Brain microvascular endothelial cell (primary cell): ENCODE measurements at regions not wholly inside any gene's neighbourhood (a gene's known extent, or its start where the extent isn't known, plus 50 kb on each side); places are given as distances from the start of the nearest gene placed in this dataset.
"Not testable (repeated sequence)": the region's sequence is repeated elsewhere in the genome, so short reads cannot be mapped to it uniquely, and the experiment has no call there.

Source experiments
- DNase-seq: peaks from one replicate; pipeline ENCODE4 v3.0.0-alpha.2; 2020
- H3K27ac ChIP-seq: fragments of 250-450 bp; sonication (Bioruptor Pico); 2 replicates; pipeline ENCODE4 v1.5.1; 2020; ENCODE audit warnings: mild to moderate bottlenecking, moderate library complexity
- H3K27me3 ChIP-seq: fragments of 250-450 bp; sonication (Bioruptor Pico); replicated peaks from 2 replicates; pipeline ENCODE4 v1.5.1; 2020; ENCODE audit warnings: mild to moderate bottlenecking
- H3K36me3 ChIP-seq: fragments of 250-450 bp; sonication (Bioruptor Pico); replicated peaks from 2 replicates; pipeline ENCODE4 v1.5.1; 2020; ENCODE audit warnings: mild to moderate bottlenecking
- H3K4me3 ChIP-seq: 2 replicates; pipeline ENCODE4 v1.5.1; 2011; ENCODE audit warnings: low read depth, mild to moderate bottlenecking, control low read depth, low read length, moderate library complexity
- in situ Hi-C: cut with HindIII; loops from 2 replicates; pipeline ENCODE4 v1.10.0; 2017; ENCODE audit warnings: low sequenced_read_pairs, low pct_ligation_motif_present
- TF ChIP-seq, protein P1 (sequence below): IDR thresholded peaks from 2 replicates; pipeline ENCODE4 v1.5.1; 2011; ENCODE audit warnings: low read depth, mild to moderate bottlenecking, moderate library complexity, low read length, control low read depth, inconsistent platforms; ENCODE audit errors: missing control alignments

DNA sequence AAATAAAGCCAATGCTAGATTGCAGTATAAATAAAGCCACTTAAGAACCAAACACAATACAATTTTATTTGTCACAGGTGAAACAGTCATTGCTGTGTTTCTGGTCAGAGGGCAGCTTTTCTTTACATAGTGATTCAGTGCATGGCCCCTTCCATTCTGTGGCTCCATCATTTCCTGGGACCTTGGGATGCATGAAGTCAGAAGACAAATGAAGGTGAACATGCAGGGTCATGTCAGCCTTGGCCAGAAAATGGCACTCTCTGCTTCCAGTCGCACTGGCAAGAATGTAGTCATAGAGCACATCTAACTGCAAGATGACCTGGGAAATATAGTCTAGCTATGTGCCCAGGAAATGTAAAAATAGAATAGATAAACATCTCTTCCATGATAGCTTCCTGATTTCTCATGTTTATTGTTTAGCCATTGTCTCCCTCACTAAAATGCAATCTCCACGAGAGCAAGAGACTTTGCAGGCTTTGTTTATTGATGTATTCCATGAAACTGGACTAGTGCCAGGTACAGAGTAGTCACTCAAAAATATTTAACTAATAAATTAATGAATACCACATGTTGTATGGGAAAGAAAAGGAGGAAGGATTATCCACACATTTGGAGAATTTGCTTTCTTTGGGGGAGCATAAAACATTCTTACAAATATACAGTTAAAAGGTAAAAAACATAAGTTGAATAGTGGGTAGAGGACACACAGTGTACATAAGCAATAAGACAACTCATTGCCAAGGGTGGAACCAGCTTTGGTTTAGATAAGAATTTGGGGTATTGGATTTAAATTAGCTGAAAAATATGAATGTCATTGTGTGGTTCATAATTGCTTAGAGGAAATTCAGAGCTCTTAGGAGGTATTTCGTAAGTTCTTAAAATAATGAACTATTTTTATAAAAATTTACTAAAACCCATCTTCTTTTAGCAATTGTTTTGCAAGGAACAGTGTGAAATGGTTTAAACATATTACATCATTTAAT lies 343.8 kb downstream of the PID1 start:
- TF ChIP-seq, protein P1, sequence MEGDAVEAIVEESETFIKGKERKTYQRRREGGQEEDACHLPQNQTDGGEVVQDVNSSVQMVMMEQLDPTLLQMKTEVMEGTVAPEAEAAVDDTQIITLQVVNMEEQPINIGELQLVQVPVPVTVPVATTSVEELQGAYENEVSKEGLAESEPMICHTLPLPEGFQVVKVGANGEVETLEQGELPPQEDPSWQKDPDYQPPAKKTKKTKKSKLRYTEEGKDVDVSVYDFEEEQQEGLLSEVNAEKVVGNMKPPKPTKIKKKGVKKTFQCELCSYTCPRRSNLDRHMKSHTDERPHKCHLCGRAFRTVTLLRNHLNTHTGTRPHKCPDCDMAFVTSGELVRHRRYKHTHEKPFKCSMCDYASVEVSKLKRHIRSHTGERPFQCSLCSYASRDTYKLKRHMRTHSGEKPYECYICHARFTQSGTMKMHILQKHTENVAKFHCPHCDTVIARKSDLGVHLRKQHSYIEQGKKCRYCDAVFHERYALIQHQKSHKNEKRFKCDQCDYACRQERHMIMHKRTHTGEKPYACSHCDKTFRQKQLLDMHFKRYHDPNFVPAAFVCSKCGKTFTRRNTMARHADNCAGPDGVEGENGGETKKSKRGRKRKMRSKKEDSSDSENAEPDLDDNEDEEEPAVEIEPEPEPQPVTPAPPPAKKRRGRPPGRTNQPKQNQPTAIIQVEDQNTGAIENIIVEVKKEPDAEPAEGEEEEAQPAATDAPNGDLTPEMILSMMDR: no peak
- Histone ChIP-seq H3K4me3 (no peak overlapping the region), H3K27me3 (no peaks in the 10 kb centered on the region), H3K27ac (no peak overlapping the region), H3K36me3 (no peaks in the 10 kb centered on the region)
- in situ Hi-C loops: no loop called here
- DNase-seq: no peak

DNA sequence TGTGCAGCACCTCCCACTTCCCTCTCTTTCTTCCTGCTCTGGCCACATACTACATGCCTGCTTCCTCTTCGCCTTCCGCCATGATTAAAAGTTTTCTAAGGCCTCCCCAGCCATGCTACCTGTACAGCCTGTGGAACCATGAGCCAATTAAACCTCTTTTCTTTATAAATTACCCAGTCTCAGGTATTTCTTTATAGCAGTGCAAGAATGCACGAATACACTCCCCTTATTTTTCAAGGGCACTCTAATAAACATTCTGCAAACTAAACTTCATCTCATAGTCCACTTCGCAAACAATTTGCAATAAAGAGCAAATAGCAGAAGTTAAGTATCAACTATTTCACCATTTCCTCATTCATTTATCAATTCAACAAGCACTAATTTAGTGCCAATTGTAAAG lies 351.3 kb downstream of the PID1 start:
- TF ChIP-seq, protein P1: no peak
- DNase-seq: no peak
- in situ Hi-C loops: no loop called here

DNA sequence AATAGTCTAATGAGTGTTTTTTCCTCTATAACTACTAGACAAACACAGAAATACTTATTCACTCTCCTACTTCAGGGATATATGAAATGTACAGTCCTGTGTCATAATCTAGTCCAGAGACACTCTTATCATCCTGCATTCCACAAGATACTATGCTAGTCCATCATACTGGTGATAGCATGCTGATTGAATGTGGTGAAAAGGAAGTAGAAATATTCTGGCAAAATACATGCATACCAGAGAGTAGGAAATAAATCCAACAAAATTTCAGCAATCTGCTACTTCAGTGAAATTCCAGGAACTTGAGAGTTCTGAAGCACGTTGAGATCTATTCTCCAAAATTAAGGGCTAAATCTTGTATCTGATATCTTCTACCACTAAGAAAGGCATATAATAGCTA lies 353.9 kb downstream of the PID1 start:
- H3K27me3 ChIP-seq: no peaks in the 10 kb centered on the region
- in situ Hi-C loops: no loop called here
- peak; percentile 59 for DNase-seq
- no peak overlapping the region for H3K27ac ChIP-seq
- no peaks in the 10 kb centered on the region for H3K36me3 ChIP-seq
- TF ChIP-seq, protein P1: no peak
- H3K4me3 ChIP-seq: no peak overlapping the region

More for the DNA sequence above, 351.3 kb downstream of the PID1 start:
- Histone ChIP-seq H3K27me3 (no peaks in the 10 kb centered on the region), H3K27ac (no peak overlapping the region), H3K4me3 (no peak overlapping the region), H3K36me3 (no peaks in the 10 kb centered on the region)

DNA sequence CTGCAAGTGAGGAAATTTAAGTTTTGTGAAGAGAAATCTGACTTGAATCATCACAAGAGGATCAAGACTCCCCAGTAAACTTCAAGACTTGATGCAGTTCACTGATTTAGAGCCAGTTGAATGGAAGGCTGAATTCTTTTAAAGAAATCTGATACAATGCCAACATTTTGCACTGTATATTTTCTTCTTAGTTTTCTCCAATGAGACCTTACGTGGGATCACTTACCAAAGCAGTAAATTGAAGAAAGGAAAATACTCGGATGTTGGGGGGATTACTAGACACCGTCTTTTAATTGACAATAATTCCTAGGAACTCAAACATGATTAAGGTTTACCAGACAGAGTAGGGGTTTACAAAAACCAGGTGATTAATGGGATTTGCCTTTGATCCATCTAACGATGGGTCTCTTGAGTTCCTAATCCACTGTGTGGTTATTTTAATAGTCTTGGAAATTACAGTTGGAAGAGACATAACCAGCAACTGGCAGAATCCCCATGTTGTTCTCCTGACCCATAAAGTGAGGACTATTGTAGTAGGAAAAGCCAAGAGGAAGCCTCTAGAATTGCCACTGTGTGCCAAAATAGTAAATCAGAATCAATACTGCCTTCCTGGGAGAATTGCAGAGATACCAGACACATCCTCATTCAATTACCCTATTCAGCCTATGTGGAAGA lies 354.5 kb downstream of the PID1 start:
- DNase-seq: no peak
- in situ Hi-C loops: no loop called here
- TF ChIP-seq, protein P1: no peak
- H3K36me3 ChIP-seq: no peaks in the 10 kb centered on the region
- no peaks in the 10 kb centered on the region for H3K27me3 ChIP-seq
- no peak overlapping the region for H3K4me3 ChIP-seq
- H3K27ac ChIP-seq: no peak overlapping the region

DNA sequence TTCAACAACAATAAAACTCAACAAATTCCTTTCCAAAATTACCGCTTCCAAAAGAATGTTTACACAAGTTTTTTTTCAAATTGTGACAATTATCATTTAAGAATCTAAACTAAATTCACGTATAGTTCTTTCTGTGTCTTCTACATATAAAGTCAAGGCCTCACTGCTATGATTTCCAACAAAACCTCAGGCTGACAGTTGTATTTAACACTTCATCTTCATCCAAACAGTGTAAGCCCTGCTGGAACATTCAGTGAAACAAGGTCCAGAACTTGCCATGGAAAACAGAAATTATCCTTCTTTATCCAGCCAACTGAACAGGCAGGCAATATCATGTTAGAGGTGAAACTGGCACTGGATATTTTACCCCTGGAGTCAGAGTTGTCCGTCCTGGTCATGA lies 357.9 kb downstream of the PID1 start:
- no peak overlapping the region for H3K4me3 ChIP-seq
- no peaks in the 10 kb centered on the region for H3K36me3 ChIP-seq
- H3K27ac ChIP-seq: no peak overlapping the region
- TF ChIP-seq, protein P1: no peak
- no peaks in the 10 kb centered on the region for H3K27me3 ChIP-seq
- in situ Hi-C loops: no loop called here
- DNase-seq: no peak

DNA sequence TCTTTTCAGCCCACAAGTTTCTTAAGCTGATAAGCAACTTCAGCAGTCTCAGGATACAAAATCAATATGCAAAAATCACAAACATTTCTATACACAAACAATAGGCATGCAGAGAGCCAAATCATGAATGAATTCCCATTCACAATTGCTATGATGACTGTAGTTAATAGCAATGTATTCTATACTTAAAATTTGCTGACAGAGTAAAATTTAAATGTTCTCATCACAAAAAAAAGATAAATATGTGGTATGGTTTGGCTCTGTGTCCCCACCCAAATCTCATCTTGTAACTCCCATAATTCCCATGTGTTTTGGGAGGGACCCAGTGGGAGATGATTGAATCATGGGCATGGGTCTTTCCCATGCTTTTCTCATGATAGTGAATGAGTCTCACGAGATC lies 360.2 kb downstream of the PID1 start:
- DNase-seq, H3K27me3 ChIP-seq, H3K27ac ChIP-seq, in situ Hi-C loops, H3K4me3 ChIP-seq, H3K36me3 ChIP-seq: not testable (repeated sequence)
